Activated T-cell treated with anti-CD3 and anti-CD28 coated beads, Interleukin-2, amount 50 U/mL, for 24 hours (primary cell): ENCODE measurements at regions not wholly inside any gene's neighbourhood (a gene's known extent, or its start where the extent isn't known, plus 50 kb on each side); places are given as distances from the start of the nearest gene placed in this dataset.
A peak's percentile ranks its signal among the peaks of the same experiment; 100 is the strongest.
"Not testable (repeated sequence)": the region's sequence is repeated elsewhere in the genome, so short reads cannot be mapped to it uniquely, and the experiment has no call there.

ENCODE experiments used
- DNase-seq: peaks from one replicate; pipeline ENCODE4 v3.0.0-alpha.2; 2020
- H3K27ac Mint-ChIP-seq: 2 replicates; pipeline ENCODE4 v1.8.0; 2020; ENCODE audit warnings: mild to moderate bottlenecking, mixed read lengths
- H3K27me3 Mint-ChIP-seq: 2 replicates; pipeline ENCODE4 v1.8.0; 2020; ENCODE audit warnings: mixed read lengths
- H3K36me3 Mint-ChIP-seq: 2 replicates; pipeline ENCODE4 v1.8.0; 2020; ENCODE audit warnings: low read depth, mixed read lengths
- H3K4me1 Mint-ChIP-seq: 2 replicates; pipeline ENCODE4 v1.8.0; 2020; ENCODE audit warnings: low read depth, mixed read lengths
- H3K4me3 Mint-ChIP-seq: 2 replicates; pipeline ENCODE4 v1.8.0; 2020; ENCODE audit warnings: mild to moderate bottlenecking, moderate library complexity, mixed read lengths
- H3K9me3 Mint-ChIP-seq: 2 replicates; pipeline ENCODE4 v1.8.0; 2020; ENCODE audit warnings: mixed read lengths

- not testable (repeated sequence) for H3K36me3 Mint-ChIP-seq, H3K9me3 Mint-ChIP-seq, H3K27ac Mint-ChIP-seq, H3K4me3 Mint-ChIP-seq, H3K4me1 Mint-ChIP-seq
- DNase-seq, result peak; percentile 84
- peaks cover 48% of the 10 kb centered on the region for H3K27me3 Mint-ChIP-seq
Observed at GRCh38 chr11:71638801-71639519, 56.3 kb upstream of the KRTAP5-11 start.

GRCh38 chr11:71639520-71639849 is 56.8 kb upstream of the KRTAP5-11 start:
- not testable (repeated sequence) for H3K4me3 Mint-ChIP-seq, H3K9me3 Mint-ChIP-seq, H3K36me3 Mint-ChIP-seq, H3K27ac Mint-ChIP-seq, H3K4me1 Mint-ChIP-seq, DNase-seq
- H3K27me3 Mint-ChIP-seq, result peaks cover 51% of the 10 kb centered on the region

- peaks cover 51% of the 10 kb centered on the region for H3K27me3 Mint-ChIP-seq
- not testable (repeated sequence) for H3K27ac Mint-ChIP-seq, H3K4me1 Mint-ChIP-seq, H3K9me3 Mint-ChIP-seq, H3K36me3 Mint-ChIP-seq, DNase-seq
- peak overlapping the region; percentile 27 for H3K4me3 Mint-ChIP-seq
Observed at GRCh38 chr11:71639916-71640315, 57.2 kb upstream of the KRTAP5-11 start.

GRCh38 chr11:71647078-71647477 is 64.4 kb upstream of the KRTAP5-11 start:
- H3K4me3 Mint-ChIP-seq, H3K27me3 Mint-ChIP-seq, H3K36me3 Mint-ChIP-seq, H3K27ac Mint-ChIP-seq, H3K9me3 Mint-ChIP-seq, DNase-seq, H3K4me1 Mint-ChIP-seq: not testable (repeated sequence)

GRCh38 chr11:71652998-71653397 is 70.3 kb upstream of the KRTAP5-11 start:
- H3K4me3 Mint-ChIP-seq, H3K27ac Mint-ChIP-seq, DNase-seq, H3K9me3 Mint-ChIP-seq, H3K4me1 Mint-ChIP-seq, H3K36me3 Mint-ChIP-seq: not testable (repeated sequence)
- peaks cover 11% of the 10 kb centered on the region for H3K27me3 Mint-ChIP-seq

- not testable (repeated sequence) for DNase-seq, H3K4me1 Mint-ChIP-seq, H3K4me3 Mint-ChIP-seq, H3K9me3 Mint-ChIP-seq, H3K27ac Mint-ChIP-seq, H3K36me3 Mint-ChIP-seq
- H3K27me3 Mint-ChIP-seq, result peaks cover 17% of the 10 kb centered on the region
Observed at GRCh38 chr11:71654423-71654822, 71.7 kb upstream of the KRTAP5-11 start.

- peaks cover 18% of the 10 kb centered on the region for H3K27me3 Mint-ChIP-seq
- not testable (repeated sequence) for H3K9me3 Mint-ChIP-seq, H3K4me3 Mint-ChIP-seq, H3K4me1 Mint-ChIP-seq, H3K27ac Mint-ChIP-seq, DNase-seq, H3K36me3 Mint-ChIP-seq
Observed at GRCh38 chr11:71655041-71655440, 72.4 kb upstream of the KRTAP5-11 start.

GRCh38 chr11:71656513-71656912 is 73.8 kb upstream of the KRTAP5-11 start:
- H3K4me3 Mint-ChIP-seq, DNase-seq, H3K36me3 Mint-ChIP-seq, H3K27ac Mint-ChIP-seq, H3K4me1 Mint-ChIP-seq, H3K9me3 Mint-ChIP-seq: not testable (repeated sequence)
- H3K27me3 Mint-ChIP-seq, result peaks cover 25% of the 10 kb centered on the region

- DNase-seq, H3K4me1 Mint-ChIP-seq, H3K4me3 Mint-ChIP-seq, H3K9me3 Mint-ChIP-seq, H3K27ac Mint-ChIP-seq, H3K36me3 Mint-ChIP-seq: not testable (repeated sequence)
- H3K27me3 Mint-ChIP-seq, result peaks cover 39% of the 10 kb centered on the region
Observed at GRCh38 chr11:71664941-71665340, 82.3 kb upstream of the KRTAP5-11 start.

- H3K27ac Mint-ChIP-seq, H3K27me3 Mint-ChIP-seq, H3K4me3 Mint-ChIP-seq, H3K36me3 Mint-ChIP-seq, DNase-seq, H3K9me3 Mint-ChIP-seq, H3K4me1 Mint-ChIP-seq: not testable (repeated sequence)
Observed at GRCh38 chr11:71698110-71698509, 115.4 kb upstream of the KRTAP5-11 start.

- H3K9me3 Mint-ChIP-seq, H3K36me3 Mint-ChIP-seq, H3K4me1 Mint-ChIP-seq, H3K27ac Mint-ChIP-seq, H3K4me3 Mint-ChIP-seq, H3K27me3 Mint-ChIP-seq, DNase-seq: not testable (repeated sequence)
Observed at GRCh38 chr11:71698961-71699360, 116.3 kb upstream of the KRTAP5-11 start.

- not testable (repeated sequence) for H3K4me3 Mint-ChIP-seq, DNase-seq, H3K36me3 Mint-ChIP-seq, H3K9me3 Mint-ChIP-seq, H3K27ac Mint-ChIP-seq, H3K4me1 Mint-ChIP-seq, H3K27me3 Mint-ChIP-seq
Observed at GRCh38 chr11:71701435-71702291, 119.0 kb upstream of the KRTAP5-11 start.

GRCh38 chr11:71705086-71705737 is 122.5 kb upstream of the KRTAP5-11 start:
- H3K36me3 Mint-ChIP-seq, H3K4me1 Mint-ChIP-seq, H3K27ac Mint-ChIP-seq, H3K27me3 Mint-ChIP-seq, H3K9me3 Mint-ChIP-seq, H3K4me3 Mint-ChIP-seq, DNase-seq: not testable (repeated sequence)

GRCh38 chr11:71705738-71706432 is 123.2 kb upstream of the KRTAP5-11 start:
- not testable (repeated sequence) for H3K27ac Mint-ChIP-seq, DNase-seq, H3K9me3 Mint-ChIP-seq, H3K4me3 Mint-ChIP-seq, H3K36me3 Mint-ChIP-seq, H3K4me1 Mint-ChIP-seq, H3K27me3 Mint-ChIP-seq

GRCh38 chr11:71707083-71707482 is 124.4 kb upstream of the KRTAP5-11 start:
- not testable (repeated sequence) for H3K4me3 Mint-ChIP-seq, H3K36me3 Mint-ChIP-seq, H3K4me1 Mint-ChIP-seq, H3K9me3 Mint-ChIP-seq, H3K27ac Mint-ChIP-seq, DNase-seq, H3K27me3 Mint-ChIP-seq
